Mammary epithelial cell (primary cell): ENCODE measurements at regions not wholly inside any gene's neighbourhood (a gene's known extent, or its start where the extent isn't known, plus 50 kb on each side); places are given as distances from the start of the nearest gene placed in this dataset.
"Not testable (repeated sequence)": the region's sequence is repeated elsewhere in the genome, so short reads cannot be mapped to it uniquely, and the experiment has no call there.

ENCODE experiments used
- EZH2 ChIP-seq: IDR thresholded peaks from 2 replicates; pipeline ENCODE4 v1.6.1; 2012; ENCODE audit warnings: low read length, inconsistent platforms, borderline replicate concordance
- TF ChIP-seq, protein P1 (sequence below), 2 donors: IDR thresholded peaks in 1 of 2; conservative IDR thresholded peaks in 1 of 2; 2 replicates each; pipeline ENCODE4 v1.5.1; 2011 to 2012; ENCODE audit warnings: inconsistent platforms in 2 of 2, low read length in 2 of 2, mild to moderate bottlenecking in 2 of 2, control low read depth in 1 of 2, low read depth in 1 of 2; ENCODE audit not compliant: insufficient read depth in 1 of 2; ENCODE audit errors: extremely low read depth in 1 of 2

DNA sequence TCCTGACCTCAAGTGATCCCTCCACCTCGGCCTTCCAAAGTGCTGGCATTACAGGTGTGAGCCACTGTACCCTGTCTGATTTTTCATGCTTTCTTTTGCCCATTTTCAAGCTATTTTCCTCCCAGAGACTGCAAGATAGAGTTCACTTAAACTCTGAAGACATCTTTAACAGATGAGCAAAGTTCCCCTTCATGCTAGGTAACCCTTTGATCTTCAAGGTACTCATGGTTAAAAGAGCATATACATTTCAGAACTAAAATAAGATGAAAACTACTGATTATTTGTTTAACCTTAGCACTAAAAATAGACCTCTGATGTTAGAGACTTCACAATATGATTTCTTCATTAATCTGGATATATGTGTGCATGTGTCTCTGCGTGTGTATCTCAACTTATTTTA is 128.4 kb downstream of the SPATA31A1 start:
- TF ChIP-seq, protein P1, sequence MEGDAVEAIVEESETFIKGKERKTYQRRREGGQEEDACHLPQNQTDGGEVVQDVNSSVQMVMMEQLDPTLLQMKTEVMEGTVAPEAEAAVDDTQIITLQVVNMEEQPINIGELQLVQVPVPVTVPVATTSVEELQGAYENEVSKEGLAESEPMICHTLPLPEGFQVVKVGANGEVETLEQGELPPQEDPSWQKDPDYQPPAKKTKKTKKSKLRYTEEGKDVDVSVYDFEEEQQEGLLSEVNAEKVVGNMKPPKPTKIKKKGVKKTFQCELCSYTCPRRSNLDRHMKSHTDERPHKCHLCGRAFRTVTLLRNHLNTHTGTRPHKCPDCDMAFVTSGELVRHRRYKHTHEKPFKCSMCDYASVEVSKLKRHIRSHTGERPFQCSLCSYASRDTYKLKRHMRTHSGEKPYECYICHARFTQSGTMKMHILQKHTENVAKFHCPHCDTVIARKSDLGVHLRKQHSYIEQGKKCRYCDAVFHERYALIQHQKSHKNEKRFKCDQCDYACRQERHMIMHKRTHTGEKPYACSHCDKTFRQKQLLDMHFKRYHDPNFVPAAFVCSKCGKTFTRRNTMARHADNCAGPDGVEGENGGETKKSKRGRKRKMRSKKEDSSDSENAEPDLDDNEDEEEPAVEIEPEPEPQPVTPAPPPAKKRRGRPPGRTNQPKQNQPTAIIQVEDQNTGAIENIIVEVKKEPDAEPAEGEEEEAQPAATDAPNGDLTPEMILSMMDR (conservative IDR thresholded peaks at IDR 0.05 in 1 of 2, IDR thresholded peaks at IDR 0.05 in 1 of 2; ENCODE audit: extremely low read depth in 1 of 2, insufficient read depth in 1 of 2, low read depth in 1 of 2, low read length in 2 of 2), result not testable (repeated sequence)
- TF ChIP-seq EZH2, result not testable (repeated sequence)
